Stimulated activated naive CD8-positive, alpha-beta T cell treated with anti-CD3 and anti-CD28 coated beads, Interleukin-15, Interleukin-2, amounts not matched to agents 100 U/mL and 50 U/mL, for 24 hours (primary cell): ENCODE measurements at regions not wholly inside any gene's neighbourhood (a gene's known extent, or its start where the extent isn't known, plus 50 kb on each side); places are given as distances from the start of the nearest gene placed in this dataset.
"Not testable (repeated sequence)": the region's sequence is repeated elsewhere in the genome, so short reads cannot be mapped to it uniquely, and the experiment has no call there.

Experiments used
- ATAC-seq: fragments of 150-1000 bp; cut with Tn5 transposase; one replicate; pipeline ENCODE4 v1.10.0; 2021
- DNase-seq: peaks from one replicate; pipeline ENCODE4 v3.0.0; 2021

GRCh38 chr4:20050768-20051167, 200.9 kb upstream of the SLIT2 start:
- ATAC-seq (no peak), DNase-seq (no peak)

DNA sequence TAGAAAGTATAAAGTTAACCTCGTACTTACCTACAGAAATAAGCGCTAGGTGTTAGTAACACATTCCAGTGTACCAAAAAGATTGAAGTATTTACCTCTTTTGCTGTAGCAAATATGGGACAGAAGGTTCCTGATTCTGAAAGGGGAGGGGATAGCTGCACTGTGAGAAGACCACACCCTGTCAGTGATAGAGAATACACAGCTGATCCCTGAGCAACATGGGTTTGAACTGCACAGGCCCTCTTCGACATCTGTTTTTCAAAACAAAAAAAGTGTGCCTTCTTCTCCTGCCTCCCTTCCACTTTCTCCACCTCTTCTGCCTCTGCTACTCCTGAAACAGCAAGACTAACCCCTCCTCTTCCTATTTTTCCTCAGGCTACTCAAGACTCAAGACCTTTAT, 201.8 kb upstream of the SLIT2 start:
- ATAC-seq (no peak), DNase-seq (no peak)

GRCh38 chr4:20046931-20047677, 204.6 kb upstream of the SLIT2 start:
- ATAC-seq (no peak), DNase-seq (no peak)

- DNase-seq: no peak
- no peak for ATAC-seq
These were observed 205.5 kb upstream of the SLIT2 start for GRCh38 chr4:20046179-20046578.

DNA sequence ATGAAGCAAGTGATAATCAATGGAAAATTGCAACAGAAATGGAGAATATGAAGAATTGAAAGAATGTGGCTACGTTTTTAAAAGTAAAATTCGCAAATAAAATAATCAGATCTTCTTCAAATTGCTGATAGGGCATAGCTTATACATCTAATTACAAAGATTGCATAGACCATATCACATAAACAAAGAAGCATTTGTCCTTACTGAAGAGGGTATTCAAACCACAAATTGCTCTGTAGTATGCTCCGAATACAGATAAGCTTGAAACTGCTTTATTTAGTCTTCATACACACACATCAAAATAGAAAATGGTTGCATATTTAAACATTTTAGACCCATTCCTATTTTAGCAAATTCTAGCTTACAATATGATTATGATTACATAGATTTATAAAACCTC, 206.7 kb upstream of the SLIT2 start:
- DNase-seq (no peak), ATAC-seq (no peak)

DNA sequence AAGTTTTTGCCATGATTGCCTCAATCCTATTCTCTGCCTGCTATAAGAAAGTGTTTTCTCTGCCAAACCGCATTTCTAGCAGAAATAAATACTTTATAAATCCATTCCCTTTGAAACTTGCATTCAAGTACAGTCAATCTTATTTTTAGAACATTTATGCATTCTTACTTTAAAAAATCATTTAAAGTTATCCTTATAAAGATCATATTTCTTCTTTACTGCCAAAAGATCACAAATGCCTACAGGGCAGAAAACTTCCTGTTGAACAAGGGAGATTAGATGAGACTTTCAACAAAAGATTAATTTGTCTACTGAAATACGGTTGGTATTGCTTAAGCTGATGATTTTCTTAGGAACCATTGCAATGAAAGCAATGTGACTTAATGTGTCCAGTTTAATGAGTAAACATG, 207.2 kb upstream of the SLIT2 start:
- no peak for DNase-seq
- no peak for ATAC-seq

DNA sequence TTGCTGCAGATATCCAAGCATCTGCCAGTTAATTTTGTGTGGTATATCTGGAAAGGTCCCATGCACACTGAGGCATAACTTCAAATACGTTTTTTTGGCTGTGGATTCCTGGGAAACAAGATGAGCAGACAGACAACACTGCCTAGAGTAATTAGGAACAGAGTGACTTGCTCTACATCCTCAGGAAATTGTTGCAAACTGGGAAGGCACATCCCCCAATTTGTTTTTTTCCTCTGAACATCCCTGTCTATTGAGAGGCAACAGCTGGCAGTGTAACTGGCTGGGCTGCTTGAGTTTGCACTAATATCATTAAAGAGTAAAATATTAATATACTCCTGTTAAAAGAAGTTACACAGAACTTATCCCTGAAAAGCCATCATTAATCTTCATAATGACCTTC, 207.7 kb upstream of the SLIT2 start:
- DNase-seq: no peak

GRCh38 chr4:20042769-20043168, 208.9 kb upstream of the SLIT2 start:
- no peak for DNase-seq
- no peak for ATAC-seq

More for the DNA sequence above, 207.7 kb upstream of the SLIT2 start:
- no peak for ATAC-seq

- ATAC-seq (no peak), DNase-seq (no peak)
These were observed 209.8 kb upstream of the SLIT2 start for GRCh38 chr4:20041839-20042407.

DNA sequence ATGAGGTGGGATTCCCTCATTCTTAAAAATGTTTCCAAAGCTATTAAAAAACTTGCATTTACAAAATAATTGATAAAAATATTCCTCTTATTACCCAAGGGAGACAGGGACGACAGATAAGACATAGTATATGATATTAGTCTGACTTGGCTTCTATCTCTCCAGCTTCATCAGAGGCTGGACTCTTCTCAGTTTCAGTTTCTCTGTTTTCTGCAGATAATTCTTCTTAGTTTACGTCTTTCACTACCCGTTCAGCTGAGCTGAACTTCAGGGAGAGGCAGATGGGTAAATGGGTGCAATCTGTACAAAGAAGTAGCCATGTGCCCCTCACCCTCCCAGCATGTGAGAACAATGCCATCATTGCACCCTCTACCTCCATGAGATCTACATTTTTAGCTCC, 214.0 kb upstream of the SLIT2 start:
- ATAC-seq (no peak), DNase-seq (no peak)

DNA sequence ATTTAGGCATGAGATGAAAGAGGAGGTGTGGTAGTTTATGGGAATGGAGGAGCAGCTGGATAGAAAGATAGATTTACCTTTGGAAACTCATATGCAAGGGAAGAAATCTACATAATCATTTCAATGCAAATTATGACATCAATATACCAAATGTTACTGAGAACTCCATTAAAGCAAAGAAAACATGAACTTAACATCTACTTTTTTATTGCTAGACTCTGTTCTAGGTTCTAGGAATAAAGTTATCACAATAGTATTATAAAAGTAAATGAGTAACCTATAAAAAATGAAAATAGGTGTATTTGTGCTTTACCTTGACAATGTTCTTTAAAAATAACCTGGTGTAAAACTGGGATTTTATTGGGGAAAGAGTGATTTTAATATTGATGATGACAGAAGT, 221.6 kb upstream of the SLIT2 start:
- ATAC-seq (no peak), DNase-seq (no peak)

- no peak for DNase-seq
- ATAC-seq: no peak
These were observed 223.1 kb upstream of the SLIT2 start for GRCh38 chr4:20028645-20029044.

DNA sequence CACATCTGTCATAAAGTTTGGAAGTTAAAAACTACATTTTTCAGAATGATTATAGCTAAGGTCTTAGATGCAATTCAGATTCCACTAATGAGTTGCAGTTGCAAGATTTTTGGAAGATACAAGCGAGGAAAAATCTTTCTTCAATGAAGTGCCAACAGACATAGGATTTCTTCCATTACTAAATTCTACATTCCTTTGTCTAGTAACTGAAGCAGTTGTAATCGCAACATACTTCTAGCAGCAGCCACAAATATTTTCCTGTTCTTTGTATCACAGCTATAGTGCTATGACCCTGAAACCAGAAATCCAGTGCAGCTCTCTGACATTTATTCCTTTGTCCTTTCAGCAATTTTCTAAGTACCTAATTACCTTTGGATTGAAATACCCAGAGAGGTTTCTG, 225.2 kb upstream of the SLIT2 start:
- no peak for ATAC-seq

DNA sequence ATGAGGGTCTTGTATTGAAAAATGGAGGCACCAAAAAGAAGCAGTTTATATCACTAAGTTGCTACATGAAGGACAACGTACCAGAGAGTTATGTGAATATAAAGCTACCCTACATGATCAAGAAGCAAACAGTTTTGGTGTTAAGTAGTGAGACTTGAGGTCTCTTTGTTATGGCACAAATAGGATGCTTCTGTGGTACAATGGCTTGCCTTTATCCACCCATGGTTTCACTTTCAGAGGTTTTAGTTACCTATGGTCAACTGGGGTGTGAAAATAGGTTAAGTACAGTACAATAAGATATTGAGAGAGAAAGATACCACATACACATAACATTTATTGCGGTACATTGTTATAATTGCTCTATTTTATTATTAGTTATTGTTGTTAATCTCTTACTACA, 229.2 kb upstream of the SLIT2 start:
- DNase-seq (no peak), ATAC-seq (no peak)

More for the DNA sequence above, 225.2 kb upstream of the SLIT2 start:
- no peak for DNase-seq

GRCh38 chr4:20020056-20020455, 231.6 kb upstream of the SLIT2 start:
- ATAC-seq: no peak
- DNase-seq: no peak

DNA sequence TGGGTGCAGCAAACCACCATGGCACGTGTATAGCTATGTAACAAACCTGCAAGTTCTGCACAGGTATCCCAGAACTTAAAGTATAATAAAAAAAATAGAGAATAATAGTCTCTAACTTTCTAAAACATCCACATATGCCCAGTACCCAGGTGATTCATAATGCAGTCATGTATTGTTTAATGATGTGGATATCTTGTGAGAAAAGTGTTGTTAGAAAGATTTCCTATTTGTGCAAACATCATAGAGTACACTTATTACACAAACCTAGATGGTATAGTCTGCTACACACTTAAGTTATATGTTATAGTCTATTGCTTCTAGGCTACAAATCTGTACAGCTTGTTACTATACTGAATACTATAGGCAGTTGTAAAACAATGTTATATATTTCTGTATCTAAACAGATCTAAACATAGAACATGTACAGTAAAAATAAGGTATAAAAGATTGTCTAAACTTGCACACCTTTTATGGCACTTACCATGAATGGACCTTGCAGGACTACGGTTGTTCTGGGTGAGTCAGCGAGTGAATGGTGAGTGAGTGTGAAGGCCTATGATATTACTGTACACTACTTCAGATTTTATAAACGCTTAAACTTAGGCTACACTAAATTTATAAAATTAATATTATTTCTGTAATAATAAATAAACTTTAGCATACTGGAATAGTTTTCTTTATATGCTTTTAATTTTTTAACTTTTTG, 232.2 kb upstream of the SLIT2 start:
- no peak for ATAC-seq
- no peak for DNase-seq

GRCh38 chr4:20017777-20018115, 234.0 kb upstream of the SLIT2 start:
- ATAC-seq (no peak), DNase-seq (no peak)

GRCh38 chr4:20017070-20017776, 234.5 kb upstream of the SLIT2 start:
- DNase-seq: no peak

GRCh38 chr4:20015636-20016224, 236.0 kb upstream of the SLIT2 start:
- no peak for DNase-seq
- no peak for ATAC-seq

More at GRCh38 chr4:20017070-20017776, 234.5 kb upstream of the SLIT2 start:
- ATAC-seq: no peak

- ATAC-seq, DNase-seq: not testable (repeated sequence)
These were observed 247.7 kb upstream of the SLIT2 start for GRCh38 chr4:20003836-20004558.

GRCh38 chr4:19999775-20000414, 251.8 kb upstream of the SLIT2 start:
- ATAC-seq: no peak

More at GRCh38 chr4:19999775-20000414, 251.8 kb upstream of the SLIT2 start:
- DNase-seq: no peak
